EH (cell line): ENCODE measurements at regions not wholly inside any gene's neighbourhood (a gene's known extent, or its start where the extent isn't known, plus 50 kb on each side); places are given as distances from the start of the nearest gene placed in this dataset.

ENCODE experiments used
- DNase-seq: peaks from one replicate; pipeline ENCODE4 v3.0.0-alpha.2; 2015; ENCODE audit warnings: low read depth

- DNase-seq, result no peak
These were observed 820.7 kb downstream of the GRID1 start for GRCh38 chr10:85545874-85546273.

- DNase-seq, result no peak
These were observed 819.1 kb downstream of the GRID1 start for GRCh38 chr10:85547460-85548023.

DNA sequence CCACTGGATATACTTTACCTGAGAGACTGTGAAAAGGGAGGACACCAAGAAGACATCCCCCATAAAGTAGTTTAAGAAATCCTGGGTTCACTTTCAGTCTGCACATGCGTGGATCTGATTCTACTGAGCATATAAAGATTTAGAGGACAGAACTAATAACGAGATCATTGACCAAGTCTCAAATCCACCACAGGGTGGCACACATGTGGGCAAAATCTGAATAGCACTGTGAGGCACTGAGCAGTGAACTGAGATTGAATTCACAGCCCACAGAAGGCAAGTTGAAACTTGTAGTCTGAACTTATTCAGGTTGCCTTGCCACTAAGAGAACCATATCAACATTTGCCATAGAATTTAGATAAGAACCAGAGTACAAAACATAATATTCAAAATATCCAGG lies 818.6 kb downstream of the GRID1 start:
- peak; percentile 27 for DNase-seq
